Right renal cortex interstitium (tissue), 3 donors: ENCODE measurements at regions not wholly inside any gene's neighbourhood (a gene's known extent, or its start where the extent isn't known, plus 50 kb on each side); places are given as distances from the start of the nearest gene placed in this dataset.
"Not testable (repeated sequence)": the region's sequence is repeated elsewhere in the genome, so short reads cannot be mapped to it uniquely, and the experiment has no call there.

Experiments
- DNase-seq, 3 donors: peaks; one replicate each; pipeline ENCODE4 v3.0.0-alpha.2; 2013; ENCODE audit warnings: low read depth in 3 of 3, low spot score in 2 of 3

GRCh38 chr7:46099076-46099475, 178.0 kb upstream of the IGFBP3 start:
- DNase-seq = no peak

GRCh38 chr7:46091071-46091470, 170.0 kb upstream of the IGFBP3 start:
- no peak for DNase-seq

GRCh38 chr7:46089281-46089680, 168.2 kb upstream of the IGFBP3 start:
- DNase-seq = no peak

GRCh38 chr7:46088486-46088885, 167.4 kb upstream of the IGFBP3 start:
- DNase-seq = not testable (repeated sequence)

- DNase-seq = no peak
Measured at GRCh38 chr7:46080595-46081159, 159.6 kb upstream of the IGFBP3 start.

- no peak for DNase-seq
Measured at GRCh38 chr7:46079421-46079820, 158.3 kb upstream of the IGFBP3 start.

- no peak for DNase-seq
Measured at GRCh38 chr7:46076527-46076926, 155.5 kb upstream of the IGFBP3 start.

GRCh38 chr7:46072722-46073121, 151.7 kb upstream of the IGFBP3 start:
- peak; percentile 20 to 29 (median 23) for DNase-seq

GRCh38 chr7:46071601-46072000, 150.5 kb upstream of the IGFBP3 start:
- DNase-seq = no peak

GRCh38 chr7:46071076-46071475, 150.0 kb upstream of the IGFBP3 start:
- DNase-seq = no peak

GRCh38 chr7:46068159-46068558, 147.1 kb upstream of the IGFBP3 start:
- DNase-seq = no peak

- no peak for DNase-seq
Measured at GRCh38 chr7:46059308-46060020, 138.4 kb upstream of the IGFBP3 start.

- no peak for DNase-seq
Measured at GRCh38 chr7:46058086-46058823, 137.2 kb upstream of the IGFBP3 start.

- no peak for DNase-seq
Measured at GRCh38 chr7:46054915-46055314, 133.8 kb upstream of the IGFBP3 start.

GRCh38 chr7:46054272-46054671, 133.2 kb upstream of the IGFBP3 start:
- DNase-seq = no peak

- DNase-seq = no peak
Measured at GRCh38 chr7:46047581-46047980, 126.5 kb upstream of the IGFBP3 start.

GRCh38 chr7:46043338-46043737, 122.3 kb upstream of the IGFBP3 start:
- not testable (repeated sequence) for DNase-seq

GRCh38 chr7:46039813-46040212, 118.7 kb upstream of the IGFBP3 start:
- DNase-seq = not testable (repeated sequence)

GRCh38 chr7:46035166-46035565, 114.1 kb upstream of the IGFBP3 start:
- DNase-seq = no peak

GRCh38 chr7:46034056-46034768, 113.1 kb upstream of the IGFBP3 start:
- no peak for DNase-seq

- no peak for DNase-seq
Measured at GRCh38 chr7:46033592-46033991, 112.5 kb upstream of the IGFBP3 start.
